CD4-positive, alpha-beta T cell treated with Interleukin-4 for 1 hour (primary cell): ENCODE measurements at regions not wholly inside any gene's neighbourhood (a gene's known extent, or its start where the extent isn't known, plus 50 kb on each side); places are given as distances from the start of the nearest gene placed in this dataset.

Experiments used
- DNase-seq, 2 donors: peaks; one replicate each; pipeline ENCODE4 v3.0.0-alpha.2; 2020 to 2022

DNA sequence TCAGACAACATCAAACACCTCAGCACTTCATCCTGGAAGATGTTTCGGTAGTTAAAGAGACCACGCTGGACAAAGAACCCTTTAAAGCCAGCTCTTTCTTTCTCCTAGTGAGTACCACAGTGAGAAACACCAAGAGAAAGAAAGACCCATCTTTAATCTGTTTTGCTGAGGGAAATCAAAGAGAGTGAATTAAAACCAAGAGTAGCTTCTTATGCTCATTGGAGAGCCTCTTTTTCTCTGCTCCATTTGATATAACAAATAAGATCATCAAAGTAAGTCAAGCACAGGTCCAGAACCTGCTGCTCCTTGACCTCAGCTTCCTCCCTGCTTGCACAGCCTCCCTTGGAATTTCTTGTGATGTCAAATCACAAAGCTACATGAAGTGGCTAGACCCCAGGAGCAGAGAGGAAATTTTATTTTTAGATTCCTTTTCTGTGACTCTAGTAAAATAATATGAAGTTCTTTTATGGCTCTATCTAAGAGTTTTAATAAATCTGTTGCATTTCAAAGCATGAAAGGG lies 436.4 kb downstream of the C3orf38 start:
- no peak for DNase-seq

DNA sequence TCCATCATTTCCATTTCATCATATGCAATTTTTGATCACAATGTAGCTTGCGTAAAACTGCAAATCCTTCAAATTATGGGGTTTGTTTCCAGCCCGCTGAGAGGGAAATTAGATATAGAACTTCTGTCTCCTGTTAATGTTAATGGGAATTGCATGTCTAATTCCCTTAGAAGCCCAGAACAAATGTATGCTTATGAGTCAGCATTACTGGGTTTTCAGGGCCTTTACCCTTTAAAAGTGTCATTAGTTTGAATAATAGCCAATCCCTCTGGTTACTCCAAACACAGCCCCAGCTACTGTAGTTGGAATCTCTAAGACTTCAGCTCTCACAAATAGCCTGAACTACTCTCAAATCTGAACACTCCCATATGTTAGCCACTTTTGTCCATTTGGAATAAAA lies 439.4 kb downstream of the C3orf38 start:
- no peak for DNase-seq

DNA sequence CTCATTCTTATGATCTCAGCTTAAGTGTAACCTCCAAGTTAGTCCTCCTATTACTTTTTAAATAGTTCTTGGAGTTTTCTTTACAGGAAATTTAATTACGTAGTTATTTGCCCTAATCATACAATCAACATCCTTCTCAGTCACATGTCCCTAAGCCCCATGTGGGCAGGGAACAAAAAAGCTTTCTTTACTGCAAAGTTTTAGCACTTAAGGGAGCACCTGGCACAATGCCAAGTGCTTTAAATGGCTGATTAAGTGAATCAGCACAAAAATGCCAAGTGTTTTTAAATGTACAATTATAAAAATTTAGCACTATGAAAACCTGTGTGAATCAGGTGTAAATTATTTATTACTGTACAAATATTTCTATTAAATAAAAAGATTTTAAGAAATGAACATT lies 445.3 kb downstream of the C3orf38 start:
- no peak for DNase-seq

DNA sequence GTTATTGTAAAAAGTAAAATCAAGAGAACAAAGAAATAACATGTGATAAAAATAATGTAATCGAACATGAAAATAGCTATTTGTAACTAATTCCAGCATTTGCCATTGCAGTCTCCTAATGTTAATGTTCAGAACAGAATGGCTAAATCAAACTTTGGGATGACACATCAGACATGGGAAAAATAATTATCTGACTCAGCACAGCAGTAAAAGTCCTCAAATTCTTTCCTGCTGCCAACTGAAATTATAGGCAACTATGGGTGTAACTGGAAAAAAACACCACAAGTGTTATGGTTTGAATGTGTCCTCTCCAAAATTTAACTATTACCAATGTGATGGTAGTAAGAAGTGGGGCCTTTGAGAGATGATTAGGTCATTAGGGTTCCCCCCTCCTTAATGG lies 446.7 kb downstream of the C3orf38 start:
- DNase-seq: no peak

DNA sequence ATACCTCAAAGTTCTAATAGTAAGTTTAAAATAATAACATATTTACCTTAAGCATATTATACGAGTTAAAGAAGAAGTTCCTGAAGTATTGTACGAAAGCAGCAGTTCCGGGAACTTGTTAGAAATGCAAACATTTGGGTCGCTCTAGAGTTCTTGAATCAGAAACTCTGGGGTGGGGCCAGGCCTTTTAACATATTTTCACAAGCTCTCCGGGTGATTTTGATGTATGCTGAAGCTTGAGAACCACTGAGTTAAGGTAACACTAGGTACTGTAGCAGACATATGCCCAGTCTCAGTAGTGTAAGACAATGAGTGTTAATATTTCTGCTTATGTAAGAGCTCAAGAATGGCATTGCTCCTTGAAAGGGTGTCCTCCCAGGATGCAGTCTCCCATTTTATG lies 461.1 kb downstream of the C3orf38 start:
- no peak for DNase-seq

DNA sequence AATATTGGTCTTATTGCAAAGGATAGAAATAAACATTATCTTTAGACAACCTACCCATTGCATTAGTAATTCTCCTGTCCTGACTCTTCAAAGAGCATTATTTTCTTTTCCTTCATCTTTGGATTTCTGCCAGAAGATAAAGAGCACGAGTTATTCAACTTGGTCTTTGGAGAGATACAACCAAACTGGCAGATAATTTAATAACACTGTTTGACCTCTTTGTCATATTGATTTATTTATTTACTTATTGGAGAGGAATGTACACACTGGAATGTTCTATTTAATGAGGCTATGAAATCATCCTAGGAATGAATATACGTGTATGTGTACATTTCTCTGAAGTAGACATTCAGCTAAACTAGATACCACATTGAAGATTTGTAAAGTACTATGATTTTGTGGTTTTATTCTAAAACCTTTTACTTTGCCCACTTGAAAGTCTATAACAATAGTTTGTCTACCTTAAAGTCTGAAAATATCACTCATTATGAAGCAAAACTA lies 462.1 kb downstream of the C3orf38 start:
- no peak for DNase-seq

DNA sequence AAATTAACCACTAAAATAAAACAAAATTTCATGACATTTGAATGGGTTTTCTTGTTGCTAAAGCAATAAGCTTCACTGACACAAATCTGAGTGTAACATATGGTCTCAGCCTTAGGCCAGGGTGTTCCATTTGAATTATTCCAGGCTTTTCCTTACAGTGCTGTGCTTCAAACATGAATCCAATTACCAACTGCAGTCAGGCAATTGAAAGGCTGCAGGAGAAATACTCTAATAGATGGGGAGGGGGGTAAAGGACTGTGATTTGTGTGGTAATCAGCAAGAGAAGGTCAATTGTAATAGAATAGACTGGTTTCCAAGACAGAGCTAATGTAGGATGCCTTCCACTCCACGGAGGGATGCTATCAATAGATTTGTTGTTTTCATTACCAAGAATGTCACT lies 466.7 kb downstream of the C3orf38 start:
- DNase-seq: no peak

DNA sequence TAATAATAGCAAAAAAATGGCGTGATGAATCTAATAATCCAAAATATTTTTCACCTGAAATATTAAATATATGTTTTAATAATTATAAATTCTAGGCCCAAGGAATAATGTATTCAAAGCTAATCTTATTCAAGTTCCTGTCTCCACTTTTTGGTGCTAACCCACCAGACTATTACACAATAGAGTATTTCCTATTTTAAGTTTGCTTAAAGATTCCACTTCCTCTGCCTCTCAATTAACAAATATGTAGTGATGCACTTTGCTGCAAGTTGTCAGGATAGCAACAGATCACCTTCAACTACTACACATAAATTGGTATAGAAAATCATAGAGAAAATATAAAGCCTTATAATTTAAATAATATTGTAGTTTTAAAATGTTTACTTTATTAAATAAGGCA lies 467.5 kb downstream of the C3orf38 start:
- no peak for DNase-seq

DNA sequence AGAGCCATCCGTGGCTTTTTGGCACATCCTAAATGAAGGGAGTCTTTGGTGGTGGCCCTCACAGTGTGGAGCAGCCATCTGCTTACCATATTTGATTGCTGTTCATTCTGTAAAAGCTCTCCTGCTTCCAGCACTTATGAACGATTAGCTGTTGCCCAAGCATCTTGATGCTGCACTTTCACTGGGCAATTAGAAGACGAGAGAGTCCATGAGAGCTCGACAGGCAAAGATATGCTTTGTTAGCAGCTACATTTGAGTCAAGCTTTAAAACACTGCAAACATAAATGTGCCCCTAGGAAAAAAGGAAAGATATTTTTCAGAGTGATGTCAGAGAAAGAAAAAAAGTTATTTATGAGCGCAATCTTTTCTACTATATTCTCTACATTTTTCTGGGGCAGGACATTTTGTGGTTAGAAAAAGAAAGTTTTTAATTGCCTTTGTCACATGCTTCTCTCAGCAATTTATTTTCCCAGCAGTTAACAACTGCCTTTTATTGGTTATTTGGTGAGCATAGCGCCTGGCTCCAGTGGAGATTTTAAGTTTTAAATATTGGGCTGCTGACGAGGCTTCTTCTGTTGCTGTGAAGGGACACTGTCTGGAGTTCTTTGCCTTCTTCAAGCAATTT lies 468.4 kb downstream of the C3orf38 start:
- no peak for DNase-seq

DNA sequence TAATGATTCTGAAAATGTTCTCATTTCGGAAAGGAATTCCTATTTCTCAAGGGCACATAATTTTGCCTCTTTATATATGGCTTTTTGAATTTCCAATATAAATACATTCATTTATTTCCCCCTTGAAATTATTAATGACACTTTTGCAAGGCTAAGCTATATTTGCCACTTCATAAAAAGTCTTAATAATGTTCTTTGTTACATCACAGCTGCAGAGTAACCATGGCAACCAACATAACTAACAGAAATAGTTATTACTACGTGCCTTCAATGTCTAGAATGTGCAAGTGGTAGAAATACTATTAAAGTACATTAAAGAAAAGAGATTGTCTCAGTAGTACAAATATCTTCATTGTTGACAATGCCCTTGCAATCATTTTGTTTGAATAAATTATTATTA lies 471.8 kb downstream of the C3orf38 start:
- DNase-seq: no peak

DNA sequence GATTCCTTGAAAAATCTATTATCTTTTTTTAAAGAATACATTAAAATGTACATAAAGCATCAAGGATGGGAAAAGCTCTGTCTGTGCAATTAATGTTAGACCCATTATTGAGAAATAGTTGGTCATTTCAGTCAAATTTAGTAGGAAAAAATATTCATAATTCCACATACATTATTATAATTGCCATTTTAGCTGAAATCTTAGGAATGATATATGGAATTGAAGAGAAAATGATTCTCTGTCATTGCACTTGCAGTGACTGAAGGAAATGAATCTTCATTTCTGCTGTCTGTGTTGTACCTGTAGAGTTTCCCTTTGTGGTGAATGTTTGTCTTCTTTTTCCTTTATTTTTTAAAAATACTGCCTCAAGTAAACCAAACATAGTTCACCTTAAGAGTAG lies 473.9 kb downstream of the C3orf38 start:
- no peak for DNase-seq

DNA sequence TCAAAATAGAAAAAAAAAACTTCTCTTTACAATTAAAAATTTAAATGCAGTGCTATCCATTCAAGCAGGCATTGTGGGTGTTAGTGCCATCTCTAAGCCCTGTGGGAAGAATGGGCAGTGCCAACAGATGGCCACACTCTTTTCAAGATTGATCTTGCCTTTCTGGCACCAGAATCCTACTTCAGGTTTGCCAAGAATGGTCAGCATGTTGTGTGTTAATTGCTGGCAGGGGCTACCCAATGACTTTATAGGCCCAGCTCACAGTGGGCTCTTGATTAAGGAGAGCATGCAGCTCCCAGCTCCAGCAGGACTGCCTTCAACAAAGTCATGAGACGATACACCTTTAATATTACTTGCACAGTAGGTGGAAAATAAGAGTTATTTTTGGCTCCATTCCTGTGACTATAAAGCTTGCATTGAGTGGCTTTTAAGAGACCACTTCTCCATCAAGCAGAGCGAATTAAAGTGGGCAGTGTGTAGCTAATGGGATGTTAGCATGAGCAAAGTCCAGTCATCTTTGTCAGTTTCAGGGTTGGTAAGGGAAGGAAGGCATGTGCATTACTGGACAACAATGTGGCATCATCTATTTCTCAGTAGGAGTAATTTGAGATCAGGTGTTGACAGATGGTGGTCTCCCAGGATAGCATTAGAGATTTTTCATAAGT lies 476.8 kb downstream of the C3orf38 start:
- no peak for DNase-seq

DNA sequence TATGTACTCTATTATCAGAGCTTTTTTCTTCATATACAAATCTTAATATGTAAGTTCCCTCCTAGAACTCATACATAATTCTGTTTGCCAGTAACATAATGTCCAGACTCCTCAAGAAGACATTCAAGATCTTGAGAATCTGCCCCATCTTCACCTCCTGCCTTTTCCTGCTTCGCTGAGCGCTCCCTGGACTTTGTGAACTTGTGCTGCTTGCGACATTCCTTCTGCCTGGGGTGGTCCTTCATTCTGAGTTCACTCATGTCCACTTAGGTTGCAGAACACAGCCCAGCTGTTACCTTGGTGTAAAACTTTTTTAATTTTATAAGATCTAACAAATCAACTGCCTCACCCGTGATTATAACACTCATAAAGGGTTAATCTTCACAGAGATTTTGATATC lies 478.5 kb upstream of the EPHA3 start:
- no peak for DNase-seq

DNA sequence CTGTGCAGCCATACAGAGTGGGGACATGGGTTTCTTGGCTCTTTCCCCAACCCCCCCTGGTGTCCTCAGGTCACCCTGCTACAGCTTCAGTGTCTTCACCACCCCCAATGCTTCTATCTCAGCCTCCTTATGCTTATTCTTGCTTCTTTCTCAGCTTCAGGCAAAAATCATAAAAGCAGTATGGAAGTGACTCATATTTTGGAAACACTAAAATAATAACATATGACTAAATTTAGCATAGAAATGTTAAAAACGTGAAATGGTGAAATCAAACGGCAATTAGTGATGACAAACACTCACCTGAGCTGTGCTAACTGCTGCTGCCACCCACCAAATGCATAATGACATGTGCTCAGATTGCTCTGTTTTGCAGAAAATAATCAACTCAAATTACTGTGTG lies 475.2 kb upstream of the EPHA3 start:
- no peak for DNase-seq

DNA sequence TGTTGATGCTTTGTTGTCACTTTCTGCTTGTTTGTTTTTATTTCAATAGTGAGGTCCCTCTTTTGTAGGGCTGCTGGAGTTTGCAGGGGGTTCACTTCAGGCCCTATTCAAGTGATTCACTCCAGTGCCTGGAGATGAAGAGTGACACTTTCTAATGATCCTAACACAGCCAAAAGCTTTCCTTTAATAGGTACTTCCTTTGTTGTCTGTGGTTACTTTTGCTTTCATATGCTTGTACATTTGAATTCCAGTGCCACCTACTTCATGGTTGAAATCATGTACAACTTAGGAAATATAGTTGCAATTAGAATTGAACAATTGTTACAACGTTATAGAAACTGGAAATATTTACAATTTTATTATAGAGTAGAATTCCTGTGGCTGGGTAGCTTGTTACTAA lies 466.8 kb upstream of the EPHA3 start:
- no peak for DNase-seq

DNA sequence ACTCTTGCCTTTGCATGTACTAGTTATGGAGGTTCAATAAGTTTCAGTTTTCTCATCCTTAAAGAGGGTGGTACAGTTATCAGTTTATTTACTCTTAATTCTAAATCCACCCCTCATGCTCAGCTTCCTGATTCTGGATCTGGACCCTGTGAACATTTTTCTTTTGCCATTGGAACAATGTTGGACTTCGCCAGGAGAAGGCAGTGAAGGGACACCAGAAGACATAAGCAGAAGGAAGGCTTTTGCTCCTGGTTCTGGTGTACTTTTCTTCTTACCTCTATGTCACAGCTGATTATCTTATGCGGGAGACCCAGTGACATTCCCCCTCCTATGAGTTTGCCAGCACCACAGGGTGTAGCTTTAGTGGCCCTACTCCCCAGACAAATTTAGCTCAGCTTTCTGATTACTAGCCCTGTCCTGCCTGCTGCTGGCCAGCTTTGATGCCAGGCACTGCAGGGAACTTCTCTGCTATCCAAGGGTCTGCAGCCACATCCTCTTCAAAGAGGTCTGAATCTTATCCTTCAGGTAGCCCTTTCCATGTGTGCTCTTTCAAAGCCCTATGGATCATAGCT lies 466.3 kb upstream of the EPHA3 start:
- no peak for DNase-seq

DNA sequence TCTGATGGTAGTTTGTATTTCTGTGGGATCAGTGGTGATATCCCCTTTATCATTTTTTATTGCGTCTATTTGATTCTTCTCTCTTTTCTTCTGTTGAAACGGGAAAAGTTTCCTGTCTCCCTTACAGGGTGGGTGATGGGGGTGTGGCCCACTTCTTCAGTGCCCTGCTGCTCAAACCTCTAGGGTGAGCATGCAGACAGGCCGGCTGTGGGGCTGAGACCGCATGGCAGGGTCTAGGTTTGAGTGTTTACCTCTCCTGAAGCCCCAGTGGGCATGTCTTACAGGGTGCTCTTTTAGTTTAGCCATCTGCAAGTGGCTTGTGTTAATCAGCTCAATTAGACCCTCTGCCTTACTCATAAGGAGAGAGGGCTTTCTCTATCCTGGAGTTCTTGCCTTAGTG lies 450.0 kb upstream of the EPHA3 start:
- DNase-seq: no peak

DNA sequence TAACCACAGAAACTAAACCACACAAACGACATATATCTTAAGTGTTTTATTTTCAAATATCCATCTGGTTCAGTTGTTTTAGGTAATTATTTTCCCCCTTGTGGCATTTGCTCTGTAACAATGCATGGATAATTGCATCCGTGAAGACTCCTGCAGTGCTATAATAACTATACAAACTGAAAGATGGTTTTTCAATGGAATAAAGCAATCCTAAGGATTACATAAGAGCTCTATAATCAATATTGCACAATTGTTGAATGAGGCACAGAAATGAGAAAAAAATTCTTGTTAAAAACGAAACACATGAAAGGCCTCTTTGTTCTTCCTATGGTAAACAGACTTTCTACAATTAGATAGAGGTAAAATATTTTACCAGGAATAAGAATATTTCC lies 446.0 kb upstream of the EPHA3 start:
- DNase-seq: no peak

DNA sequence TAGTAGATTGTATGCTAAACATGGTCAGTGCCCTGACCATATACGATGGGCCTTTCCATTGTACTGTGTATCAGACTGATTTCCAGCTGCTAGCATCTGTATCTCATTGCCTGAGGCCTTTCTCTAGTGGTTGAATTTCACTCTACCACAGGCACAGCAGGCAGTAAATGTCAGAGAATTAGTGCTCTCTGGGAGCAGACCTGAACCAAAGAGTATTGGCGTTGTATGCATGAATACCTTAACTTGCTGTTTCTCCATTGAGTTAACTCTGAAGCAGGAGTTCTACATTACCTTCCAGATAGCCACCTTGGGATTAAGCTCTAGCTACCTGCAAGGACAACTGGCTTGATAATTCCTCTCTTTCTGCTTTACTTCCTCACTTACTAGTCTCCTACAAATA lies 439.2 kb upstream of the EPHA3 start:
- DNase-seq: no peak

DNA sequence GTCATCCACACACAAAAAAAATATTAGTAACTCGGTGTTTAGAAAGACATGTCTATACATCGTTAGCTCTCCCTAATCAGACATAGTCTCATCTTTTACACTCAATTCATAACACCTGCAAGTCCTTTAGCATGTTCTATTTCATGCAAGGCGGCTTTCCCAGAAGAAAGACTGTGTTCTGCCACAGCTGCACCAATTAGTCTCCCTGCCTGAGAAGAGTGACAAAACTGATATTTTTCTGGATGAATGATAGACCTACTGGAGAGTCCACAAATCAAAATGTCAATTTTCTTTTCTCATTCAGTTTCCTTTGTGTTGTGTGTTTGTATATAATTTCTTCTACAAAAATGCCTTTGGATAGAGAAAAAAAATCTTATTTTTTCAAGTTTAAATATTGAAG lies 435.8 kb upstream of the EPHA3 start:
- no peak for DNase-seq

DNA sequence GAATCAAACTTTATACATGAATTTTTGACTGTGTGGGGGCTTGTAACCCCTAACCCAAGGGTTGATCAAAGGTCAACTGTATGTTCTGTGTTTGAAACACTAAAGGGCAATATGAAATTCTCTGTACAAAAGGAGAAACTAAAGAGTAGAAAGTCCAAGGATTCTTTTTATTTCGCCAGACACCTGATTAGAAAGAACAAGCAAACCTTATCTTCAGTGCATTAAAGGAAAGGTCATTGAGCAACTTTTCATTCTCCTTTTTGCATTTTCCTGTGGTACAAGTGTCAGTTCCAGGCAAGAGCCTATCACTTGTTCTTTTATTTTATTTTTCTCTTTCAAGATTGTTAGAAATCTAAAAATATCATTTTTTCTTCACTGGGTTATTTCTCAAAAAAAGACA lies 430.1 kb upstream of the EPHA3 start:
- DNase-seq: no peak

DNA sequence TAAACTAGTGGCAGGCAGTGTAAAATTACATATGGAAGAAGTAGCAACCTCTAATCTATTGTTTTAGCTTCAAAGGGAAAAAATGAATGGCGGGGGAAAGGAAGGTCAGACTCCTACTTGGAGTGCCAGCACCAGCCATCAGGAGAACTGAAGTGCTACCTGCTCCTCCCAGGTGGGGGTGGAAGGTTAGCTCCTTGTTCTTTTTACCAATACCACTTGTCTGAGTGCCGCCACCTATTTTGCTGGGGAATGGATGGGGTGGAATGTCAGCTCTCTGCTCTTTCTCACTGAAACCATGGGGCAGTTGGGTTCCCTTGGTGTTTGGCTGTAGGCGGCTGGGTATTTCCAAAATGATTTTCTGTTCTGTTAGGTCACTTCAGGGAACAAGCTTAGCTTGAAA lies 428.7 kb upstream of the EPHA3 start:
- no peak for DNase-seq

DNA sequence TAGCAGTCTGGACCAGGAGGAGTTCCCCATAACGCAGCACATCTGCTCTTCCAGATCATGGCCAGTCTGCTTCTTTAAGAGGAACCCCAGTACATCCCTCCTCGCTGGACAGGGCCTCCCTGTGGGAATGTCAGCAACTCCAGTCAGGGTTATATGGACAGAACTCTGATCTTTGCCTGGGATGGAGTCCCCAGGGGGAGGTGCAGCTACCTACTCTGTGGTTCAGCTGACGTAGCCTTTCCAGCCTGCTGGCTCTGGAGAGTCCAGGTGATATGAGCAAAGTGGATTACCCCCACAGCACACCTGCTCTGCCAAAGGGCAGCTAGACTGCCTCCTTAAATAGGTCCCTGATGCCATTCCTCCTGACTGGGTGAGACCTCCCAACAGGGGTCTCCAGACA lies 417.1 kb upstream of the EPHA3 start:
- DNase-seq: no peak

DNA sequence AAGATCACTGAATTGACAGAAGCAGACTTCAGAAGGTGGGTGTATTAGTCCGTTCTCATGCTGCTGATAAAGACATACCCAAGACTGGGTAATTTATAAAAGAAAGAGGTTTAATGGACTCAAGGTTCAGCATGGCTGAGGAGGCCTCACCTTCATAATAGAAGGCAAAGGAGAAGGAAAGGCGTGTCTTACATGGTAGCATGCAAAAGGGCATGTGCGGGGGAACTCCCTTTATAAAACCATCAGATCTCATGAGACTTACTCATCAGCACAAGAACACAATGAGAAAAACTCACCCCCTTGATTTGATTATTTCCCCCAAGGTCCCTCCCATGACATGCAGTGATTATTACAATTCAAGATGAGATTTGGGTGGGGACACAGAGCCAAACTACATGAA lies 416.3 kb upstream of the EPHA3 start:
- DNase-seq: no peak
